B cell (primary cell): ENCODE measurements at regions not wholly inside any gene's neighbourhood (a gene's known extent, or its start where the extent isn't known, plus 50 kb on each side); places are given as distances from the start of the nearest gene placed in this dataset.

Source experiments
- ATAC-seq: fragments of 200-7000 bp; cut with Tn5 transposase; one replicate; pipeline ENCODE4 v1.10.0; 2021; ENCODE audit warnings: low read depth, mild to moderate bottlenecking, moderate number of reproducible peaks, moderate library complexity
- CTCF ChIA-PET: fragments of 350-600 bp; sonication (Branson Sonifier 250); formaldehyde crosslinking; loops from one replicate; lab custom pipeline; 2021; ENCODE audit warnings: antibody characterized with exemption, inconsistent platforms; lab: Charles Lee
- POLR2A ChIA-PET: fragments of 350-600 bp; sonication (Branson Sonifier 250); formaldehyde crosslinking; loops from one replicate; lab custom pipeline; 2021; ENCODE audit warnings: antibody characterized with exemption; lab: Charles Lee
- DNase-seq: peaks from one replicate; pipeline ENCODE4 v3.0.0; 2013
- H2AFZ ChIP-seq: 2 replicates; pipeline ENCODE4 v1.6.1; 2012; ENCODE audit warnings: mild to moderate bottlenecking, low read depth, low read length; ENCODE audit not compliant: insufficient read depth, poor library complexity, severe bottlenecking
- H3K27ac ChIP-seq, 2 donors: 1 replicate in 1 of 2; 2 replicates in 1 of 2; pipeline ENCODE4 v1.5.1; 2012 to 2013; ENCODE audit warnings: low read length in 2 of 2, mild to moderate bottlenecking in 2 of 2, moderate library complexity in 1 of 2
- H3K27me3 ChIP-seq, 4 experiments: fragments of 200-600 bp in 1 of 4; sonication (generic) in 1 of 4; replicated peaks in 1 of 4; 1 replicate in 2 of 4; 2 replicates in 2 of 4; pipeline versions ENCODE4 v1.6.1 to v1.7.0; 2013 to 2016; ENCODE audit warnings: low read length in 3 of 4, mild to moderate bottlenecking in 2 of 4, mixed read lengths in 1 of 4, moderate library complexity in 1 of 4; ENCODE audit not compliant: insufficient read depth in 4 of 4, control insufficient read depth in 3 of 4; ENCODE audit errors: control extremely low read depth in 1 of 4
- H3K36me3 ChIP-seq, 2 experiments: replicated peaks in 1 of 2; 1 replicate in 1 of 2; 2 replicates in 1 of 2; pipeline versions ENCODE4 v1.6.1 to v1.7.1; 2013; ENCODE audit warnings: low read length in 1 of 2; ENCODE audit not compliant: insufficient read depth in 2 of 2, control insufficient read depth in 1 of 2; ENCODE audit errors: control extremely low read depth in 1 of 2, extremely low read depth in 1 of 2
- H3K4me1 ChIP-seq, 2 donors: fragments of 200-600 bp in 1 of 2; sonication (generic) in 1 of 2; 1 replicate in 1 of 2; 2 replicates in 1 of 2; pipeline versions ENCODE4 v1.5.1 to v1.6.1; 2013 to 2017; ENCODE audit warnings: low read length in 2 of 2; ENCODE audit not compliant: control insufficient read depth in 2 of 2, insufficient read depth in 2 of 2
- H3K4me2 ChIP-seq: replicated peaks from 2 replicates; pipeline ENCODE3; 2012; ENCODE audit warnings: mild to moderate bottlenecking, low read depth, low read length; ENCODE audit not compliant: poor library complexity, severe bottlenecking
- H3K4me3 ChIP-seq, 5 experiments: fragments of 200-600 bp in 1 of 5; sonication (generic) in 1 of 5; 1 replicate in 3 of 5; 2 replicates in 2 of 5; pipeline versions ENCODE4 v1.5.1 to v1.7.0; 2011 to 2016; ENCODE audit warnings: low read length in 4 of 5, mild to moderate bottlenecking in 4 of 5, low read depth in 2 of 5, control low read depth in 1 of 5, moderate library complexity in 1 of 5; ENCODE audit not compliant: insufficient read depth in 1 of 5; ENCODE audit errors: control extremely low read depth in 1 of 5, extremely low read depth in 1 of 5
- H3K79me2 ChIP-seq: fragments of 200-600 bp; sonication (generic); one replicate; pipeline ENCODE4 v1.6.0; 2016; ENCODE audit warnings: low read length; ENCODE audit not compliant: control insufficient read depth, insufficient read depth
- H3K9ac ChIP-seq: fragments of 200-600 bp; sonication (generic); 2 replicates; pipeline ENCODE4 v1.6.1; 2017; ENCODE audit warnings: mild to moderate bottlenecking, low read length, moderate library complexity
- H3K9me3 ChIP-seq, 3 donors: one replicate each; pipeline versions ENCODE4 v1.6.1 to v1.7.1; 2013; ENCODE audit warnings: low read length in 2 of 3; ENCODE audit not compliant: control insufficient read depth in 2 of 3, insufficient read depth in 1 of 3; ENCODE audit errors: control extremely low read depth in 1 of 3
- H4K20me1 ChIP-seq: 2 replicates; pipeline ENCODE4 v1.6.0; 2012; ENCODE audit warnings: mild to moderate bottlenecking, low read length; ENCODE audit not compliant: insufficient read depth, control insufficient read depth, poor library complexity, severe bottlenecking
- H3K27ac Mint-ChIP-seq: one replicate; pipeline ENCODE4 v1.8.0; 2021; ENCODE audit warnings: mixed read lengths
- H3K27me3 Mint-ChIP-seq: one replicate; pipeline ENCODE4 v1.8.0; 2021; ENCODE audit warnings: mixed read lengths
- H3K4me1 Mint-ChIP-seq: one replicate; pipeline ENCODE4 v1.8.0; 2021; ENCODE audit warnings: mixed read lengths
- H3K4me3 Mint-ChIP-seq: one replicate; pipeline ENCODE4 v1.8.0; 2021; ENCODE audit warnings: mixed read lengths
- H3K9me3 Mint-ChIP-seq: one replicate; pipeline ENCODE4 v1.8.0; 2022; ENCODE audit warnings: mixed read lengths; ENCODE audit not compliant: insufficient read depth
- EZH2 ChIP-seq: IDR thresholded peaks from 2 replicates; pipeline ENCODE4 v1.6.1; 2012; ENCODE audit warnings: borderline replicate concordance, low read depth, mild to moderate bottlenecking, moderate library complexity, low read length; ENCODE audit not compliant: insufficient read depth, poor library complexity, severe bottlenecking
- WGBS: methylation state at CpG from one replicate; pipeline ENCODE4 v1.1.5; 2013; ENCODE audit warnings: missing lambda C conversion rate; ENCODE audit not compliant: insufficient coverage; 5-methylcytosine and 5-hydroxymethylcytosine counted together
- intact Hi-C: fragments of 100-400 bp; cut with micrococcal nuclease; formaldehyde crosslinking; loops from one replicate; pipeline ENCODE4 v1.10.0; 2022
- TF ChIP-seq, protein P1 (sequence below): fragments of 200-600 bp; IDR thresholded peaks from one replicate; pipeline ENCODE4 v1.8.0; 2022; ENCODE audit warnings: antibody characterized with exemption, mild to moderate bottlenecking

DNA sequence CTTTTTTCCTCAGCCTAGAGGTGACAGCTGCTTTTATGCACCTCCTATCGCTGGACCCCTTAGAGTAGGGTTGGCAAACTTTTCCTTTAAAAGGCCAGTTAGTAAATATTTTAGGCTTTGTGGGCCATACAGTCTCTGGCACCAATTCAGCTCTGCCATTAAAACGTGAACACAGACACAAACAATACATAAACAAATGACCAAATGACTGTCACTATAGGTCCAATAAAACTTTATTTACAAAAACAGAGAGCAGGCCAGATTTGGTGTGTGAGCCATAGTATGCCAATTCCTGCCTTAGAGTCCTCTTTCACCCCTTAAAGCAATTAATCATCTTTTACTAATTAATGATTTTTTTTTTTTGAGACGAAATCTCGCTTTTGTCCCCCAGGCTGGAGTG, 61.1 kb upstream of the RPS13 start:
- Histone ChIP-seq H3K9ac (no peak overlapping the region), H3K4me3 (no peak overlapping the region), H3K9me3 (no peaks in the 10 kb centered on the region), H2AFZ (no peak overlapping the region), H3K4me2 (no peak overlapping the region), H3K79me2 (no peaks in the 10 kb centered on the region), H3K27ac (no peak overlapping the region), H3K27me3 (no peaks in the 10 kb centered on the region), H4K20me1 (no peaks in the 10 kb centered on the region), H3K4me1 (no peaks in the 10 kb centered on the region), H3K36me3 (peaks cover 0 to 29% of the 10 kb centered on the region in 2 experiments)
- ATAC-seq, result no peak
- Mint-ChIP-seq H3K9me3 (no peaks in the 10 kb centered on the region), H3K4me1 (no peaks in the 10 kb centered on the region), H3K4me3 (no peak overlapping the region), H3K27me3 (no peaks in the 10 kb centered on the region), H3K27ac (no peak overlapping the region)
- DNase-seq, result no peak
- ChIA-PET CTCF (interaction anchor here (0.7 kb wide), 1 partner anchor 664 kb away, joined by 6 read pairs; no protein-coding TSS in a partner anchor), POLR2A (no interaction called here)
- 100% methylated on average over 1 of the region's 4 CpGs for WGBS
- TF ChIP-seq EZH2, result no peak
- TF ChIP-seq, protein P1, sequence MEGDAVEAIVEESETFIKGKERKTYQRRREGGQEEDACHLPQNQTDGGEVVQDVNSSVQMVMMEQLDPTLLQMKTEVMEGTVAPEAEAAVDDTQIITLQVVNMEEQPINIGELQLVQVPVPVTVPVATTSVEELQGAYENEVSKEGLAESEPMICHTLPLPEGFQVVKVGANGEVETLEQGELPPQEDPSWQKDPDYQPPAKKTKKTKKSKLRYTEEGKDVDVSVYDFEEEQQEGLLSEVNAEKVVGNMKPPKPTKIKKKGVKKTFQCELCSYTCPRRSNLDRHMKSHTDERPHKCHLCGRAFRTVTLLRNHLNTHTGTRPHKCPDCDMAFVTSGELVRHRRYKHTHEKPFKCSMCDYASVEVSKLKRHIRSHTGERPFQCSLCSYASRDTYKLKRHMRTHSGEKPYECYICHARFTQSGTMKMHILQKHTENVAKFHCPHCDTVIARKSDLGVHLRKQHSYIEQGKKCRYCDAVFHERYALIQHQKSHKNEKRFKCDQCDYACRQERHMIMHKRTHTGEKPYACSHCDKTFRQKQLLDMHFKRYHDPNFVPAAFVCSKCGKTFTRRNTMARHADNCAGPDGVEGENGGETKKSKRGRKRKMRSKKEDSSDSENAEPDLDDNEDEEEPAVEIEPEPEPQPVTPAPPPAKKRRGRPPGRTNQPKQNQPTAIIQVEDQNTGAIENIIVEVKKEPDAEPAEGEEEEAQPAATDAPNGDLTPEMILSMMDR, result no peak
- intact Hi-C loops, result no loop called here

DNA sequence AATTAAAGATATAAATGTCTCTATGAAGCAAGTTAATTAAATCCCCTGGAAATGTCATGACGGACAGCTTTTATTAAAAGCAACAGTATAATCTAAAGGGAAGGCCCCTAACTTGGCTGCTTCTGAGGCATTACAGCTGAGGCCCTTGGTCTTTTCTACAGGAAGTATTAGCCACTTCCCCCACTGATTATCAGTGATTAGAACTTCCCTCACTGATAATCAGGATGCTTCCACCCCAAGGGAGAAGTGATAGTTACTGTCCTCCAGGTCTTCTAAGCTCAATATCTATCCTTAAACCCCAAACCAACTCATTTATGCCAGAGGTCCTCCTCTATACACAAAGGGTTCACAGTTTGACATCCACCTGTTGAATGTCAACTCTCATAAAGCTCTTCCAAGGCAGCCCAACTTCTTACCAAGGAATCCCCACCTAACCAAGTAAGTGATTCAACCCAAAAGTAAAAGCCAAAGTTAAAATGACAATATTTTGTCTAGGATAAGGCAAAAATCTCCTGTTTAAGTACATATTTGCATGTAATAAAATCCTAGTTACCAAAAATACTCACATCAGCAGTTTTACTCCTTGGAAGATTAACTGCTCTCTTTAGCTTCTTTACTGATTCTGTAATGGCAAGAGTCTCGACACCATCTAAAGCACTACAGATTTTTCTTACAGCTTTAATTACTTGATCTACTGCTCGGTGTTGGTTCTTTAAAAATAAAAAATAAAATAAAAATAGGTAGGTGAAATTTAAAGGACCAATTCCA, 58.6 kb upstream of the RPS13 start:
- ChIA-PET POLR2A (interaction anchor here (0.6 kb wide), 1 partner anchor 12 kb away, joined by 5 read pairs; no protein-coding TSS in a partner anchor), CTCF (no interaction called here)
- H4K20me1 ChIP-seq, result no peaks in the 10 kb centered on the region

More for the DNA sequence above, 58.6 kb upstream of the RPS13 start:
- no peak overlapping the region for H3K4me2 ChIP-seq
- Mint-ChIP-seq H3K4me1 (no peaks in the 10 kb centered on the region), H3K9me3 (no peaks in the 10 kb centered on the region), H3K27ac (no peak overlapping the region), H3K27me3 (no peaks in the 10 kb centered on the region), H3K4me3 (no peak overlapping the region)
- H3K4me1 ChIP-seq, result no peaks in the 10 kb centered on the region
- H3K36me3 ChIP-seq, result peaks cover 0 to 23% of the 10 kb centered on the region in 2 experiments
- DNase-seq (no peak), ATAC-seq (no peak)
- no peak overlapping the region for H3K27ac ChIP-seq
- H3K79me2 ChIP-seq, result no peaks in the 10 kb centered on the region
- H3K9me3 ChIP-seq, result no peaks in the 10 kb centered on the region
- no CpG with 5 or more reads among the region's 3 CpGs for WGBS
- intact Hi-C loops, result no loop called here
- no peak for TF ChIP-seq EZH2
- TF ChIP-seq, protein P1, result no peak
- no peaks in the 10 kb centered on the region for H3K27me3 ChIP-seq
- H3K4me3 ChIP-seq, result no peak overlapping the region
- no peak overlapping the region for H3K9ac ChIP-seq
- no peak overlapping the region for H2AFZ ChIP-seq
